HCT116 (cell line): ENCODE measurements at regions not wholly inside any gene's neighbourhood (a gene's known extent, or its start where the extent isn't known, plus 50 kb on each side); places are given as distances from the start of the nearest gene placed in this dataset.

Source experiments
- ATAC-seq: fragments of 200-7000 bp; cut with Tn5 transposase; 2 replicates; pipeline ENCODE4 v1.9.1; 2020; ENCODE audit warnings: mild to moderate bottlenecking, moderate library complexity
- BruUV-seq: library from RNA; stranded (reverse); fragments of 400-500 nt; replicated peaks from 2 replicates; lab custom pipeline; 2021; lab: Mats Ljungman, UMichigan
- CTCF ChIA-PET: fragments of 300-600 bp; sonication (Branson Sonifier 250); formaldehyde crosslinking; loops from one replicate; lab custom pipeline; 2021; ENCODE audit warnings: antibody characterized with exemption; lab: Charles Lee
- POLR2A ChIA-PET: fragments of 300-600, 350-600 bp; sonication (Branson Sonifier 250); formaldehyde crosslinking; loops from one replicate; lab custom pipeline; 2021; ENCODE audit warnings: antibody characterized with exemption; lab: Charles Lee
- RAD21 ChIA-PET, 2 experiments: fragments of 300-600 bp; sonication (Branson Sonifier 250); formaldehyde crosslinking; loops; one replicate each; lab custom pipeline; 2023; ENCODE audit warnings: low total read pairs in 2 of 2; ENCODE audit not compliant: uncharacterized antibody in 2 of 2, unreplicated experiment in 2 of 2, low non-redundant PET in 1 of 2; lab: Charles Lee
- DNase-seq: peaks from one replicate; pipeline ENCODE4 v3.0.0-alpha.2; 2010; ENCODE audit warnings: low read depth, low spot score
- H2AFZ ChIP-seq: fragments of 200-600 bp; shearing (Covaris generic), sonication (generic); 2 replicates; pipeline ENCODE4 v1.6.1; 2017; ENCODE audit warnings: low read depth, mixed run types, mixed read lengths, antibody characterized with exemption, low read length; ENCODE audit not compliant: poor library complexity, severe bottlenecking
- H3K27ac ChIP-seq: 2 replicates; pipeline ENCODE4 v1.5.1; 2012; ENCODE audit warnings: low read depth, low read length
- H3K27me3 ChIP-seq: fragments of 200-600 bp; sonication (generic); 2 replicates; pipeline ENCODE4 v1.6.1; 2016; ENCODE audit warnings: mixed run types, low read length, mixed read lengths; ENCODE audit not compliant: insufficient read depth
- H3K36me3 ChIP-seq, 2 experiments: fragments of 200-500 bp in 1 of 2; fragments of 200-600 bp in 1 of 2; sonication (Bioruptor generic) in 1 of 2; sonication (generic) in 1 of 2; 2 replicates each; pipeline versions ENCODE4 v1.5.1 to v1.6.1; 2014 to 2016; ENCODE audit warnings: low read length in 2 of 2, inconsistent platforms in 1 of 2, mixed read lengths in 1 of 2, mixed run types in 1 of 2; ENCODE audit not compliant: insufficient read depth in 2 of 2, control insufficient read depth in 1 of 2
- H3K4me1 ChIP-seq, 2 experiments: fragments of 200-600 bp in 1 of 2; sonication (generic) in 1 of 2; 2 replicates each; pipeline versions ENCODE4 v1.5.1 to v1.6.1; 2012 to 2017; ENCODE audit warnings: low read length in 2 of 2, inconsistent platforms in 1 of 2, mild to moderate bottlenecking in 1 of 2, mixed read lengths in 1 of 2, mixed run types in 1 of 2, moderate library complexity in 1 of 2; ENCODE audit not compliant: insufficient read depth in 2 of 2, control insufficient read depth in 1 of 2
- H3K4me2 ChIP-seq: fragments of 200-600 bp; sonication (generic); 2 replicates; pipeline ENCODE4 v1.6.1; 2017; ENCODE audit warnings: mixed run types, low read length, mixed read lengths
- H3K4me3 ChIP-seq, 2 experiments: fragments of 200-600 bp in 1 of 2; sonication (generic) in 1 of 2; replicated peaks in 1 of 2; 2 replicates each; pipeline ENCODE4 v1.5.1; 2011 to 2016; ENCODE audit warnings: low read length in 2 of 2, control low read depth in 1 of 2, low read depth in 1 of 2, mild to moderate bottlenecking in 1 of 2, mixed read lengths in 1 of 2, mixed run types in 1 of 2
- H3K79me2 ChIP-seq: fragments of 200-600 bp; sonication (generic); 2 replicates; pipeline ENCODE4 v1.6.1; 2017; ENCODE audit warnings: mild to moderate bottlenecking, mixed run types, low read length, moderate library complexity, mixed read lengths; ENCODE audit not compliant: insufficient read depth
- H3K9ac ChIP-seq: fragments of 200-600 bp; sonication (generic); 2 replicates; pipeline ENCODE4 v1.6.1; 2016; ENCODE audit warnings: low read length, mixed read lengths
- H3K9me2 ChIP-seq: fragments of 200-600 bp; sonication (generic), shearing (Covaris generic); 2 replicates; pipeline ENCODE4 v1.6.1; 2017; ENCODE audit warnings: mixed run types, mild to moderate bottlenecking, moderate library complexity; ENCODE audit not compliant: insufficient read depth
- H3K9me3 ChIP-seq, 2 experiments: fragments of 200-500 bp in 1 of 2; fragments of 200-600 bp in 1 of 2; sonication (Bioruptor generic) in 1 of 2; sonication (generic) in 1 of 2; 2 replicates each; pipeline ENCODE4 v1.6.1; 2014 to 2017; ENCODE audit warnings: low read length in 2 of 2, mixed read lengths in 2 of 2, inconsistent platforms in 1 of 2, low read depth in 1 of 2, mild to moderate bottlenecking in 1 of 2, mixed run types in 1 of 2, moderate library complexity in 1 of 2; ENCODE audit not compliant: control insufficient read depth in 1 of 2, insufficient read depth in 1 of 2
- H4K20me1 ChIP-seq: fragments of 200-600 bp; sonication (generic), shearing (Covaris generic); 2 replicates; pipeline ENCODE4 v1.6.1; 2017; ENCODE audit warnings: mixed run types, mild to moderate bottlenecking, moderate library complexity; ENCODE audit not compliant: insufficient read depth
- CBX3 ChIP-seq: IDR thresholded peaks from 2 replicates; pipeline ENCODE4 v1.6.1; 2012; ENCODE audit warnings: low read depth
- CEBPB ChIP-seq: IDR thresholded peaks from 2 replicates; pipeline ENCODE4 v1.6.1; 2012; ENCODE audit warnings: low read depth
- EGR1 ChIP-seq: IDR thresholded peaks from 2 replicates; pipeline ENCODE4 v1.6.1; 2012; ENCODE audit warnings: low read depth
- ELF1 ChIP-seq: IDR thresholded peaks from 2 replicates; pipeline ENCODE4 v1.6.1; 2012; ENCODE audit warnings: low read depth, borderline replicate concordance
- EZH2phosphoT487 ChIP-seq: fragments of 200-600 bp; IDR thresholded peaks from 2 replicates; pipeline ENCODE4 v1.6.1; 2018; ENCODE audit warnings: antibody characterized with exemption, borderline replicate concordance
- FOSL1 ChIP-seq: IDR thresholded peaks from 2 replicates; pipeline ENCODE4 v1.6.1; 2012; ENCODE audit warnings: low read depth
- ZFX ChIP-seq: fragments of 450-650 bp; IDR thresholded peaks from 2 replicates; pipeline ENCODE4 v1.6.1; 2017
- intact Hi-C: fragments of 100-400 bp; cut with micrococcal nuclease; formaldehyde crosslinking; loops from 2 replicates; pipeline ENCODE4 v1.10.0; 2022
- TF ChIP-seq, protein P1 (sequence below): IDR thresholded peaks from 2 replicates; pipeline ENCODE4 v1.6.1; 2011; ENCODE audit warnings: mild to moderate bottlenecking, low read length, moderate library complexity; ENCODE audit not compliant: insufficient replicate concordance; ENCODE audit errors: extremely low read depth
- TF ChIP-seq, protein P2 (sequence below): IDR thresholded peaks from 2 replicates; pipeline ENCODE4 v1.6.1; 2012

DNA sequence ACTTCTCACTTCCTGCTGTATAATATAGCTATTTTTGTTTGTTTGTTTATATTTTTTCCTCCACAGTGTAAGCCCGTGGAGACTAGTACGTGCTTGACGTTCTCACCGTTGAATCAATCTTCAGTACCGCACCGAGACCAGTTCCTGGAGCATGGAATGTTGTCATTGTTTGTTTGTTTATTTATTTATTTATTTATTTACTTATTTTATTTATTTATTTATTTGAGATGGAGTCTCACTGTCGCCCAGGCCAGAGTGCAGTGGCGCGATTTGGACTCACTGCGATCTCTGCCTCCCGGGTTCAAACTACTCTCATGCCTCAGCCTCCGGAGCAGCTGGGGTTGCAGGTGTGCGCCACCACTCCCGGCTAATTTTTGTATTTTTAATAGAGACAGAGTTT lies 506.6 kb upstream of the TMEM132C start:
- Histone ChIP-seq H4K20me1 (no peaks in the 10 kb centered on the region), H3K27me3 (no peaks in the 10 kb centered on the region), H3K4me1 (no peaks in the 10 kb centered on the region), H2AFZ (no peak overlapping the region), H3K36me3 (no peaks in the 10 kb centered on the region), H3K4me2 (no peak overlapping the region), H3K9ac (no peak overlapping the region), H3K79me2 (no peaks in the 10 kb centered on the region), H3K9me2 (no peaks in the 10 kb centered on the region), H3K4me3 (no peak overlapping the region), H3K9me3 (peaks cover 15 to 19% of the 10 kb centered on the region in 2 experiments; a peak in 3 of 4 replicates), H3K27ac (no peak overlapping the region)
- BruUV-seq: no TSS peak
- ChIA-PET POLR2A (no interaction called here), CTCF (no interaction called here), RAD21 (no interaction called here)
- TF ChIP-seq EZH2phosphoT487 (no peak), EGR1 (no peak), CBX3 (no peak), FOSL1 (no peak), CEBPB (no peak)
- TF ChIP-seq, protein P1, sequence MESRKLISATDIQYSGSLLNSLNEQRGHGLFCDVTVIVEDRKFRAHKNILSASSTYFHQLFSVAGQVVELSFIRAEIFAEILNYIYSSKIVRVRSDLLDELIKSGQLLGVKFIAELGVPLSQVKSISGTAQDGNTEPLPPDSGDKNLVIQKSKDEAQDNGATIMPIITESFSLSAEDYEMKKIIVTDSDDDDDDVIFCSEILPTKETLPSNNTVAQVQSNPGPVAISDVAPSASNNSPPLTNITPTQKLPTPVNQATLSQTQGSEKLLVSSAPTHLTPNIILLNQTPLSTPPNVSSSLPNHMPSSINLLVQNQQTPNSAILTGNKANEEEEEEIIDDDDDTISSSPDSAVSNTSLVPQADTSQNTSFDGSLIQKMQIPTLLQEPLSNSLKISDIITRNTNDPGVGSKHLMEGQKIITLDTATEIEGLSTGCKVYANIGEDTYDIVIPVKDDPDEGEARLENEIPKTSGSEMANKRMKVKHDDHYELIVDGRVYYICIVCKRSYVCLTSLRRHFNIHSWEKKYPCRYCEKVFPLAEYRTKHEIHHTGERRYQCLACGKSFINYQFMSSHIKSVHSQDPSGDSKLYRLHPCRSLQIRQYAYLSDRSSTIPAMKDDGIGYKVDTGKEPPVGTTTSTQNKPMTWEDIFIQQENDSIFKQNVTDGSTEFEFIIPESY: no peak
- TF ChIP-seq, protein P2, sequence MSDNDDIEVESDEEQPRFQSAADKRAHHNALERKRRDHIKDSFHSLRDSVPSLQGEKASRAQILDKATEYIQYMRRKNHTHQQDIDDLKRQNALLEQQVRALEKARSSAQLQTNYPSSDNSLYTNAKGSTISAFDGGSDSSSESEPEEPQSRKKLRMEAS: no peak
- ATAC-seq (no peak), DNase-seq (no peak)
- intact Hi-C loops: no loop called here

DNA sequence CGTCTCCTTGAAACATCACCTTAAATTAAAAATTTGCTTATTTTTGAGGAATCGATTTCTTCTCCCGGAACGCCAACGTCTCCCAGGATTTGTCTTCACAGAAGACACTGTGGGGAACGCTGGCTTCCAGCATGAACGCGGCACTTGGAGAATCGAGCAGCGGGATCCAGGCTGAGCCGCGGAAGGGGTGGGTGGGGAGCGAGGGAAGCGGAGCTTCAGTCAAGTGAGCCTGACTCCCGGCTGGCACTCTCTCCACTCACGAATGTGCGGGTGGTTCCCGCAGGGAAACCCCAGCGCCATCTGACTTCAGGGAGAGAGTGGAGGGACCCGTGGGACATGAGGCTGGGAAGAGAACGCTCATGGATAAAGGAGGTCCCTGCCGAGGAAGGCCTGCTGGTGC lies 506.0 kb upstream of the TMEM132C start:
- Histone ChIP-seq H2AFZ (no peak overlapping the region), H3K27ac (no peak overlapping the region), H3K9me3 (peaks cover 13 to 19% of the 10 kb centered on the region in 2 experiments; a peak in 2 of 4 replicates), H3K9ac (no peak overlapping the region), H3K79me2 (no peaks in the 10 kb centered on the region), H3K4me2 (no peak overlapping the region), H4K20me1 (no peaks in the 10 kb centered on the region), H3K9me2 (no peaks in the 10 kb centered on the region)
- ChIA-PET CTCF (no interaction called here), POLR2A (no interaction called here)
- no peak for DNase-seq
- no TSS peak for BruUV-seq
- intact Hi-C loops: no loop called here
- no peak for TF ChIP-seq ELF1
- TF ChIP-seq ZFX: no peak
- no peak for TF ChIP-seq EGR1
- TF ChIP-seq, protein P2: no peak
- TF ChIP-seq, all 23 proteins: peak for 0
- no peak overlapping the region for H3K4me3 ChIP-seq
- RAD21 ChIA-PET: no interaction called here
- no peaks in the 10 kb centered on the region for H3K27me3 ChIP-seq
- no peaks in the 10 kb centered on the region for H3K36me3 ChIP-seq
- no peak for ATAC-seq
- no peaks in the 10 kb centered on the region for H3K4me1 ChIP-seq
